ENCODE measurements at regions not wholly inside any gene's neighbourhood (a gene's known extent, or its start where the extent isn't known, plus 50 kb on each side); places are given as distances from the start of the nearest gene placed in this dataset.
A peak's percentile ranks its signal among the peaks of the same experiment; 100 is the strongest.

- Histone ChIP-seq H3K36me3 (replicated peaks in 1 of 2; ENCODE audit: control insufficient read depth in 2 of 2, insufficient read depth in 2 of 2, low read length in 2 of 2) (no peaks in the 10 kb centered on the region), H2AK5ac (ENCODE audit: low read depth, low read length) (peak overlapping the region; percentile 73), H2BK15ac (ENCODE audit: low read length) (no peak overlapping the region), H3K27ac (replicated peaks; ENCODE audit: low read length) (no peak overlapping the region), H2AFZ (ENCODE audit: low read length) (no peak overlapping the region), H3K4ac (ENCODE audit: low read length) (no peak overlapping the region), H3K9ac (ENCODE audit: low read depth, low read length, poor library complexity) (no peak overlapping the region), H2BK120ac (ENCODE audit: low read depth, low read length) (peak overlapping the region; percentile 48), H3K14ac (ENCODE audit: low read length) (no peak overlapping the region), H2BK12ac (ENCODE audit: low read length) (no peak overlapping the region), H3K23ac (ENCODE audit: low read depth, low read length, poor library complexity) (no peak overlapping the region), H3K27me3 (ENCODE audit: control insufficient read depth in 3 of 3, insufficient read depth in 3 of 3, low read depth in 1 of 3, low read length in 3 of 3) (peaks cover 0 to 48% (median 0%) of the 10 kb centered on the region in 3 experiments), H3K4me1 (ENCODE audit: control insufficient read depth in 2 of 2, insufficient read depth in 1 of 2, low read depth in 1 of 2, low read length in 2 of 2) (peaks cover 11 to 16% of the 10 kb centered on the region in 2 donors), H3K4me2 (ENCODE audit: insufficient read depth, low read length, poor library complexity, severe bottlenecking) (no peak overlapping the region), H3K9me3 (replicated peaks in 1 of 2; ENCODE audit: control insufficient read depth in 2 of 2, insufficient read depth in 1 of 2, low read depth in 1 of 2, low read length in 2 of 2) (no peaks in the 10 kb centered on the region), H3K18ac (ENCODE audit: low read length) (no peak overlapping the region), H2BK5ac (ENCODE audit: low read length) (no peak overlapping the region), H4K8ac (ENCODE audit: low read depth, low read length) (no peak overlapping the region), H3K79me1 (ENCODE audit: low read depth, low read length) (peaks cover under 1% of the 10 kb centered on the region), H4K91ac (ENCODE audit: low read depth, low read length, poor library complexity) (no peak overlapping the region), H3K4me3 (ENCODE audit: low read length in 2 of 2) (no peak overlapping the region)
- no CpG with 5 or more reads among the region's 8 CpGs for WGBS, 2 donors (ENCODE audit: extremely low coverage in 2 of 2, insufficient read length in 2 of 2, insufficient replicate concordance in 1 of 2)
- DNase-seq (ENCODE audit: low spot score): no peak
Measured at GRCh38 chr9:134225186-134225585, 60.8 kb upstream of the RNU6ATAC start.

- Histone ChIP-seq H3K9ac (ENCODE audit: low read depth, low read length, poor library complexity) (no peak overlapping the region), H3K36me3 (replicated peaks in 1 of 2; ENCODE audit: control insufficient read depth in 2 of 2, insufficient read depth in 2 of 2, low read length in 2 of 2) (no peaks in the 10 kb centered on the region), H3K9me3 (replicated peaks in 1 of 2; ENCODE audit: control insufficient read depth in 2 of 2, insufficient read depth in 1 of 2, low read depth in 1 of 2, low read length in 2 of 2) (no peaks in the 10 kb centered on the region), H3K4me1 (ENCODE audit: control insufficient read depth in 2 of 2, insufficient read depth in 1 of 2, low read depth in 1 of 2, low read length in 2 of 2) (peaks cover 11 to 16% of the 10 kb centered on the region in 2 donors), H2BK5ac (ENCODE audit: low read length) (no peak overlapping the region), H4K8ac (ENCODE audit: low read depth, low read length) (no peak overlapping the region), H3K23ac (ENCODE audit: low read depth, low read length, poor library complexity) (peak overlapping the region; percentile 53), H3K27me3 (ENCODE audit: control insufficient read depth in 3 of 3, insufficient read depth in 3 of 3, low read depth in 1 of 3, low read length in 3 of 3) (peaks cover 0 to 54% (median 0%) of the 10 kb centered on the region in 3 experiments), H3K79me1 (ENCODE audit: low read depth, low read length) (peaks cover 2% of the 10 kb centered on the region), H2BK15ac (ENCODE audit: low read length) (peak overlapping the region; percentile 91), H3K14ac (ENCODE audit: low read length) (no peak overlapping the region), H2BK120ac (ENCODE audit: low read depth, low read length) (no peak overlapping the region), H3K4me3 (ENCODE audit: low read length in 2 of 2) (no peak overlapping the region), H2BK12ac (ENCODE audit: low read length) (no peak overlapping the region), H3K4ac (ENCODE audit: low read length) (no peak overlapping the region), H4K91ac (ENCODE audit: low read depth, low read length, poor library complexity) (no peak overlapping the region), H3K18ac (ENCODE audit: low read length) (peak overlapping the region; percentile 38), H2AFZ (ENCODE audit: low read length) (no peak overlapping the region), H3K4me2 (ENCODE audit: insufficient read depth, low read length, poor library complexity, severe bottlenecking) (no peak overlapping the region), H2AK5ac (ENCODE audit: low read depth, low read length) (peak overlapping the region; percentile 92), H3K27ac (replicated peaks; ENCODE audit: low read length) (no peak overlapping the region)
- no peak for DNase-seq (ENCODE audit: low spot score)
- no CpG with 5 or more reads among the region's 7 CpGs for WGBS, 2 donors (ENCODE audit: extremely low coverage in 2 of 2, insufficient read length in 2 of 2, insufficient replicate concordance in 1 of 2)
Measured at GRCh38 chr9:134225816-134226215, 61.5 kb upstream of the RNU6ATAC start.

- Histone ChIP-seq H4K91ac (ENCODE audit: low read depth, low read length, poor library complexity) (no peak overlapping the region), H2BK5ac (ENCODE audit: low read length) (no peak overlapping the region), H2AFZ (ENCODE audit: low read length) (no peak overlapping the region), H4K8ac (ENCODE audit: low read depth, low read length) (no peak overlapping the region), H2BK15ac (ENCODE audit: low read length) (peak overlapping the region; percentile 91), H3K27me3 (ENCODE audit: control insufficient read depth in 3 of 3, insufficient read depth in 3 of 3, low read depth in 1 of 3, low read length in 3 of 3) (peaks cover 0 to 60% (median 0%) of the 10 kb centered on the region in 3 experiments), H3K9ac (ENCODE audit: low read depth, low read length, poor library complexity) (no peak overlapping the region), H3K79me1 (ENCODE audit: low read depth, low read length) (peaks cover 2% of the 10 kb centered on the region), H3K18ac (ENCODE audit: low read length) (peak overlapping the region; percentile 71), H3K23ac (ENCODE audit: low read depth, low read length, poor library complexity) (peak overlapping the region; percentile 53), H2AK5ac (ENCODE audit: low read depth, low read length) (peak overlapping the region; percentile 92), H3K9me3 (replicated peaks in 1 of 2; ENCODE audit: control insufficient read depth in 2 of 2, insufficient read depth in 1 of 2, low read depth in 1 of 2, low read length in 2 of 2) (no peaks in the 10 kb centered on the region), H3K27ac (replicated peaks; ENCODE audit: low read length) (no peak overlapping the region), H3K14ac (ENCODE audit: low read length) (no peak overlapping the region), H3K4me2 (ENCODE audit: insufficient read depth, low read length, poor library complexity, severe bottlenecking) (no peak overlapping the region), H2BK120ac (ENCODE audit: low read depth, low read length) (no peak overlapping the region), H3K4me3 (ENCODE audit: low read length in 2 of 2) (no peak overlapping the region), H3K4ac (ENCODE audit: low read length) (no peak overlapping the region), H2BK12ac (ENCODE audit: low read length) (no peak overlapping the region), H3K36me3 (replicated peaks in 1 of 2; ENCODE audit: control insufficient read depth in 2 of 2, insufficient read depth in 2 of 2, low read length in 2 of 2) (no peaks in the 10 kb centered on the region), H3K4me1 (ENCODE audit: control insufficient read depth in 2 of 2, insufficient read depth in 1 of 2, low read depth in 1 of 2, low read length in 2 of 2) (peaks cover 11 to 16% of the 10 kb centered on the region in 2 donors)
- no peak for DNase-seq (ENCODE audit: low spot score)
- no CpG with 5 or more reads among the region's 27 CpGs for WGBS, 2 donors (ENCODE audit: extremely low coverage in 2 of 2, insufficient read length in 2 of 2, insufficient replicate concordance in 1 of 2)
Measured at GRCh38 chr9:134226221-134226930, 62.0 kb upstream of the RNU6ATAC start.

DNA sequence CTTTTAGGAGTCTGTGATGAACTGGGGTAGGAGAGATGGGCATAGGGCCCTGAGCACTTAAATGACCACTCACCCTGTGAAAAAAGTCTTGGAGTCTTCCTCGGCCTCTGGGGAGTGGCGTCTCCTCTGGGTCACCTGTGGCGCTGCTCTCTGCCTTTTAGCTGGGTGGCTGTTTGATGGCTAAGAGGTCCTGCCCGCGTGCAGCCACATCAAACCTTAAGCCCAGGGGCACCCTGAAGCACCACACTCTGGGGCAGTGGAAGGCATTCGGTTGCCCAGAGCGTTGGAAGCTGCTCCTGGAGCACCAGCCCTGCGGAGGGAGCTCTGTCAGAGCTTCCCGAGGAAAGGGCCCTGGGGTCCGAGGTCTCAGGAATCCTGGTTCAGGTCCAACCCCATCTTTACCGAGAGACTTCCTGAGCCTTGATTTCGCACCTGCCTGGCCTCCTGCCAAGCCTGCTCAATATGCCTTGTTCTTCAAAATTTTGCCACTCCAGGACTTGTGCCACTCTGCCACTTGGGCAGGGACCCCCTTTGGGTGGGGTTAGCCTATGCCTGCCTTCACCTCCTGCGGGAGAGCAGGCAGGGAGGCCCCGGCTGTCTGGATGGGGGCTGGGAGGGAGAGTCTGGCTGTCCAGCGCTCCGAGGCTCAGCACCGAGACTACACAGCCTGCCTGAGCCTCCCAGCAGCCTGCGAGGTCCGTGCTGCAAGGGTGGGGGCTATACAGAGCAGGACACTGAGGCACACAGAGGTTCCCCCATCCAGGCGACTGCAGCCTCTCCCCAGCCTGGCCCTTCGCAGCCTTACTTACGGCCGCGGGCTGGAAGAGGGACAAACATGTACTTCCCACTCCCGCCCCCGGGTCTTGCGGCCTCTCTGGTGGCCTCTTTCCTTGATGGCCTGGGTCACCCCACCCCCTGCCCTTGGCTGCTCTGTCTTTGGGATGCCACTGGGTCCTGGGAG lies 63.4 kb upstream of the RNU6ATAC start:
- Histone ChIP-seq H3K9ac (ENCODE audit: low read depth, low read length, poor library complexity) (no peak overlapping the region), H2BK5ac (ENCODE audit: low read length) (peak overlapping the region; percentile 78), H3K4me1 (ENCODE audit: control insufficient read depth in 2 of 2, insufficient read depth in 1 of 2, low read depth in 1 of 2, low read length in 2 of 2) (peaks cover 11 to 16% of the 10 kb centered on the region in 2 donors), H4K8ac (ENCODE audit: low read depth, low read length) (no peak overlapping the region), H3K36me3 (replicated peaks in 1 of 2; ENCODE audit: control insufficient read depth in 2 of 2, insufficient read depth in 2 of 2, low read length in 2 of 2) (no peaks in the 10 kb centered on the region), H2AFZ (ENCODE audit: low read length) (peak overlapping the region; percentile 73), H3K14ac (ENCODE audit: low read length) (no peak overlapping the region), H3K79me1 (ENCODE audit: low read depth, low read length) (peaks cover 2% of the 10 kb centered on the region), H3K27ac (replicated peaks; ENCODE audit: low read length) (no peak overlapping the region), H2BK120ac (ENCODE audit: low read depth, low read length) (peak overlapping the region; percentile 27), H3K4ac (ENCODE audit: low read length) (no peak overlapping the region), H2BK12ac (ENCODE audit: low read length) (peak overlapping the region; percentile 7), H3K18ac (ENCODE audit: low read length) (peak overlapping the region; percentile 85), H3K27me3 (ENCODE audit: control insufficient read depth in 3 of 3, insufficient read depth in 3 of 3, low read depth in 1 of 3, low read length in 3 of 3) (peaks cover 0 to 65% (median 0%) of the 10 kb centered on the region in 3 experiments), H3K9me3 (replicated peaks in 1 of 2; ENCODE audit: control insufficient read depth in 2 of 2, insufficient read depth in 1 of 2, low read depth in 1 of 2, low read length in 2 of 2) (no peaks in the 10 kb centered on the region), H4K91ac (ENCODE audit: low read depth, low read length, poor library complexity) (no peak overlapping the region), H2BK15ac (ENCODE audit: low read length) (peak overlapping the region; percentile 54), H2AK5ac (ENCODE audit: low read depth, low read length) (peak overlapping the region; percentile 92), H3K4me2 (ENCODE audit: insufficient read depth, low read length, poor library complexity, severe bottlenecking) (no peak overlapping the region), H3K4me3 (ENCODE audit: low read length in 2 of 2) (no peak overlapping the region), H3K23ac (ENCODE audit: low read depth, low read length, poor library complexity) (peak overlapping the region; percentile 20)
- no CpG with 5 or more reads among the region's 27 CpGs for WGBS, 2 donors (ENCODE audit: extremely low coverage in 2 of 2, insufficient read length in 2 of 2, insufficient replicate concordance in 1 of 2)
- no peak for DNase-seq (ENCODE audit: low spot score)
